H54 (cell line): ENCODE measurements at regions not wholly inside any gene's neighbourhood (a gene's known extent, or its start where the extent isn't known, plus 50 kb on each side); places are given as distances from the start of the nearest gene placed in this dataset.

Source experiments
- DNase-seq: peaks from one replicate; pipeline ENCODE4 v3.0.0; 2011; ENCODE audit warnings: low spot score, mixed read lengths; ENCODE audit not compliant: insufficient read length
- FAIRE-seq: peaks from 3 replicates; lab custom pipeline; 2011; peaks lifted over from hg19 to GRCh38; lab: Jason Lieb, UNC
- POLR2A ChIP-seq: IDR thresholded peaks from 2 replicates; pipeline ENCODE4 v1.6.1; 2011; ENCODE audit warnings: low read depth, mild to moderate bottlenecking, low read length

GRCh38 chr19:29415507-29415906, 110.3 kb upstream of the VSTM2B start:
- no peak for DNase-seq
- TF ChIP-seq POLR2A: no peak
- FAIRE-seq: no peak

GRCh38 chr19:29417048-29417447, 108.7 kb upstream of the VSTM2B start:
- TF ChIP-seq POLR2A: no peak
- DNase-seq: no peak
- FAIRE-seq: no peak

GRCh38 chr19:29418201-29418600, 107.6 kb upstream of the VSTM2B start:
- DNase-seq (no peak), FAIRE-seq (no peak)
- no peak for TF ChIP-seq POLR2A

- DNase-seq: no peak
- no peak for TF ChIP-seq POLR2A
- no peak for FAIRE-seq
Observed at GRCh38 chr19:29420065-29420464, 105.7 kb upstream of the VSTM2B start.

- TF ChIP-seq POLR2A: no peak
- FAIRE-seq: no peak
- DNase-seq: no peak
Observed at GRCh38 chr19:29420482-29421195, 105.2 kb upstream of the VSTM2B start.

GRCh38 chr19:29421196-29421545, 104.6 kb upstream of the VSTM2B start:
- no peak for FAIRE-seq
- no peak for DNase-seq
- TF ChIP-seq POLR2A: no peak

- FAIRE-seq (no peak), DNase-seq (no peak)
- TF ChIP-seq POLR2A: no peak
Observed at GRCh38 chr19:29422047-29422446, 103.7 kb upstream of the VSTM2B start.

GRCh38 chr19:29422486-29423085, 103.2 kb upstream of the VSTM2B start:
- FAIRE-seq (no peak), DNase-seq (no peak)
- no peak for TF ChIP-seq POLR2A

GRCh38 chr19:29428071-29428470, 97.7 kb upstream of the VSTM2B start:
- no peak for DNase-seq
- FAIRE-seq: no peak
- no peak for TF ChIP-seq POLR2A

- TF ChIP-seq POLR2A: no peak
- FAIRE-seq: no peak
- DNase-seq: no peak
Observed at GRCh38 chr19:29429021-29429420, 96.8 kb upstream of the VSTM2B start.

- no peak for TF ChIP-seq POLR2A
- FAIRE-seq (no peak), DNase-seq (no peak)
Observed at GRCh38 chr19:29429581-29429980, 96.2 kb upstream of the VSTM2B start.

GRCh38 chr19:29431332-29431731, 94.5 kb upstream of the VSTM2B start:
- no peak for TF ChIP-seq POLR2A
- FAIRE-seq (no peak), DNase-seq (no peak)

- DNase-seq (no peak), FAIRE-seq (no peak)
- TF ChIP-seq POLR2A: no peak
Observed at GRCh38 chr19:29432677-29433076, 93.1 kb upstream of the VSTM2B start.

GRCh38 chr19:29436591-29437103, 89.1 kb upstream of the VSTM2B start:
- no peak for FAIRE-seq
- DNase-seq: no peak
- TF ChIP-seq POLR2A: no peak

- TF ChIP-seq POLR2A: no peak
- FAIRE-seq: no peak
- DNase-seq: no peak
Observed at GRCh38 chr19:29439021-29439420, 86.8 kb upstream of the VSTM2B start.
